ENCODE measurements at regions not wholly inside any gene's neighbourhood (a gene's known extent, or its start where the extent isn't known, plus 50 kb on each side); places are given as distances from the start of the nearest gene placed in this dataset.

DNA sequence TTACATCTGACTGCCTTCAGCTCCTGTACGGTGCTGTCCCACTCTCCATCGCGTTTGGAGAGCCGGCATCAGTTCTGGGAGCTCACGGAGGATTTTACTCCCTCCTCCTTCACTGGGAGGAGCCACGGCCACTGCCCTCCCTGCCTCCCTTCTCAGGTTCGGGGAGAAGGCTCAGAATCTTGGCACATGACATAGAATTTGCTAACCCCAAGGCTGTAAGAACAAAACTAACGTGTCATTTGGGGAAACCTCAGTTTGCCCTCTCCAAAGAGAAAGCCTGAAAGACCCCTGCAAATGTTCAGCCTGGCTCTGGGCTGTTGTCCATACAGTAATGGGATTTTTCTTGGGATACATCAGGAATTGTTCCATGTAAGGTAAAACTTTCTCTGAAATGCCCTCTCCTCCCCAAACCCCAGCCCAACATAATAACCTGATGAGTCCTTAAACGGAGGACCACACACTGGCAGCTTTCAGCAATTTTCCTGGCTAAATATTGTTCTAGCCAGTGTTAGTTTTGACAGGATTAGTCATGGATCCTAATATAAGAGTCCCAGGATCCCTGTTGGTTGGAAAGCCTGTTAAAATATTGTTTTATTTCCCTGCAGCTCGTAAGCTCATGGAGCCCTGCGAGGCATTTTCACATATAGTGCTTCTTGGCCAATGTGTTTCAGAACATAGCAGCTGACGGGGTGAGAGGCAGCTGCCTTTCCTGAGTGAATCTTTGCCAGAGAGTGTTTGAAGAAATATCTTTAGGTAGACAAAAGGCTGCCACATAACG lies 98.8 kb downstream of the RHOU start:
- Histone ChIP-seq H3K27ac (ENCODE audit: low read length) (peak overlapping the region; percentile 51), H3K36me3 (ENCODE audit: control insufficient read depth, insufficient read depth, low read length) (no peaks in the 10 kb centered on the region), H3K9me3 (ENCODE audit: control insufficient read depth, insufficient read depth, low read depth, low read length) (no peaks in the 10 kb centered on the region), H3K27me3 (ENCODE audit: control insufficient read depth, insufficient read depth, low read length) (no peaks in the 10 kb centered on the region), H3K4me3 (ENCODE audit: low read depth in 2 of 2, low read length in 2 of 2) (no peak overlapping the region), H3K4me1 (ENCODE audit: control insufficient read depth, insufficient read depth, low read length) (peaks cover 59% of the 10 kb centered on the region)
- DNase-seq (ENCODE audit: low read depth, low spot score) = no peak
- no peak for ATAC-seq
- in situ Hi-C loops (cut with HindIII; ENCODE audit: low pct_unique_long_range_greater_than_20kb, low sequenced_read_pairs) = no loop called here
- CTCF ChIA-PET = interaction anchor here (0.5 kb wide), 1 partner anchor 144 kb away, joined by 9 read pairs; no protein-coding TSS in a partner anchor
- BruUV-seq (replicated peaks) = no TSS peak
- POLR2A ChIA-PET = no interaction called here
- intact Hi-C loops (cut with micrococcal nuclease; ENCODE audit: unreplicated experiment) = no loop called here
- TF ChIP-seq, protein P1, sequence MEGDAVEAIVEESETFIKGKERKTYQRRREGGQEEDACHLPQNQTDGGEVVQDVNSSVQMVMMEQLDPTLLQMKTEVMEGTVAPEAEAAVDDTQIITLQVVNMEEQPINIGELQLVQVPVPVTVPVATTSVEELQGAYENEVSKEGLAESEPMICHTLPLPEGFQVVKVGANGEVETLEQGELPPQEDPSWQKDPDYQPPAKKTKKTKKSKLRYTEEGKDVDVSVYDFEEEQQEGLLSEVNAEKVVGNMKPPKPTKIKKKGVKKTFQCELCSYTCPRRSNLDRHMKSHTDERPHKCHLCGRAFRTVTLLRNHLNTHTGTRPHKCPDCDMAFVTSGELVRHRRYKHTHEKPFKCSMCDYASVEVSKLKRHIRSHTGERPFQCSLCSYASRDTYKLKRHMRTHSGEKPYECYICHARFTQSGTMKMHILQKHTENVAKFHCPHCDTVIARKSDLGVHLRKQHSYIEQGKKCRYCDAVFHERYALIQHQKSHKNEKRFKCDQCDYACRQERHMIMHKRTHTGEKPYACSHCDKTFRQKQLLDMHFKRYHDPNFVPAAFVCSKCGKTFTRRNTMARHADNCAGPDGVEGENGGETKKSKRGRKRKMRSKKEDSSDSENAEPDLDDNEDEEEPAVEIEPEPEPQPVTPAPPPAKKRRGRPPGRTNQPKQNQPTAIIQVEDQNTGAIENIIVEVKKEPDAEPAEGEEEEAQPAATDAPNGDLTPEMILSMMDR (IDR thresholded peaks at IDR 0.05) = no peak
- TF ChIP-seq POLR2AphosphoS5 (IDR thresholded peaks at IDR 0.05; ENCODE audit: low read depth, low read length) (no peak), TCF7L2 (IDR thresholded peaks at IDR 0.05; ENCODE audit: low read depth, low read length) (no peak), SIN3A (IDR thresholded peaks at IDR 0.05; ENCODE audit: borderline replicate concordance, insufficient read depth, low read depth, low read length) (no peak)
- TF ChIP-seq, protein P2, sequence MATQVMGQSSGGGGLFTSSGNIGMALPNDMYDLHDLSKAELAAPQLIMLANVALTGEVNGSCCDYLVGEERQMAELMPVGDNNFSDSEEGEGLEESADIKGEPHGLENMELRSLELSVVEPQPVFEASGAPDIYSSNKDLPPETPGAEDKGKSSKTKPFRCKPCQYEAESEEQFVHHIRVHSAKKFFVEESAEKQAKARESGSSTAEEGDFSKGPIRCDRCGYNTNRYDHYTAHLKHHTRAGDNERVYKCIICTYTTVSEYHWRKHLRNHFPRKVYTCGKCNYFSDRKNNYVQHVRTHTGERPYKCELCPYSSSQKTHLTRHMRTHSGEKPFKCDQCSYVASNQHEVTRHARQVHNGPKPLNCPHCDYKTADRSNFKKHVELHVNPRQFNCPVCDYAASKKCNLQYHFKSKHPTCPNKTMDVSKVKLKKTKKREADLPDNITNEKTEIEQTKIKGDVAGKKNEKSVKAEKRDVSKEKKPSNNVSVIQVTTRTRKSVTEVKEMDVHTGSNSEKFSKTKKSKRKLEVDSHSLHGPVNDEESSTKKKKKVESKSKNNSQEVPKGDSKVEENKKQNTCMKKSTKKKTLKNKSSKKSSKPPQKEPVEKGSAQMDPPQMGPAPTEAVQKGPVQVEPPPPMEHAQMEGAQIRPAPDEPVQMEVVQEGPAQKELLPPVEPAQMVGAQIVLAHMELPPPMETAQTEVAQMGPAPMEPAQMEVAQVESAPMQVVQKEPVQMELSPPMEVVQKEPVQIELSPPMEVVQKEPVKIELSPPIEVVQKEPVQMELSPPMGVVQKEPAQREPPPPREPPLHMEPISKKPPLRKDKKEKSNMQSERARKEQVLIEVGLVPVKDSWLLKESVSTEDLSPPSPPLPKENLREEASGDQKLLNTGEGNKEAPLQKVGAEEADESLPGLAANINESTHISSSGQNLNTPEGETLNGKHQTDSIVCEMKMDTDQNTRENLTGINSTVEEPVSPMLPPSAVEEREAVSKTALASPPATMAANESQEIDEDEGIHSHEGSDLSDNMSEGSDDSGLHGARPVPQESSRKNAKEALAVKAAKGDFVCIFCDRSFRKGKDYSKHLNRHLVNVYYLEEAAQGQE (IDR thresholded peaks at IDR 0.05; ENCODE audit: insufficient read depth in 1 of 2, low read depth in 2 of 2, low read length in 1 of 2) = no peak

DNA sequence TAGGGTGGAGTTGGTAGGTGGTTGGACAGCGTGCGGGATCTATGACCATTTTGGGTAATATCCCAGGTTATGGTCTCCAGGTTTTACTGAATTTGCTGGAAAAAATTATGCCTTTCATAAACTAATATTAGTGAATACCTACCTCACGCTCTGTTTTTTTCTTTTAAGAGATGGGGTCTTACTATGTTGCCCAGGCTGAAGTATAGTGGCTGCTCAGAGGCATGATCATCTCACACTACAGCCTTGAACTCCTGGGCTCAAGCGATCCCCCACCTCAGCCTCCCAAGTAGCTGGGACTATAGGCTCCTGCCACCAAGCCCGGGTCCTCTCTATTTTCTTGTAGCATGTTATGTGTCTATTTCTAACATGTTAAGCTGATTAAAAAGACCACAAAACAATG lies 100.2 kb downstream of the RHOU start:
- in situ Hi-C loops (cut with HindIII; ENCODE audit: low pct_unique_long_range_greater_than_20kb, low sequenced_read_pairs) = no loop called here
- CTCF ChIA-PET = no interaction called here
- intact Hi-C loops (cut with micrococcal nuclease; ENCODE audit: unreplicated experiment) = no loop called here

More for the DNA sequence above, 100.2 kb downstream of the RHOU start:
- DNase-seq (ENCODE audit: low read depth, low spot score) (no peak), ATAC-seq (no peak)
- Histone ChIP-seq H3K36me3 (ENCODE audit: control insufficient read depth, insufficient read depth, low read length) (no peaks in the 10 kb centered on the region), H3K9me3 (ENCODE audit: control insufficient read depth, insufficient read depth, low read depth, low read length) (no peaks in the 10 kb centered on the region), H3K27me3 (ENCODE audit: control insufficient read depth, insufficient read depth, low read length) (no peaks in the 10 kb centered on the region), H3K4me1 (ENCODE audit: control insufficient read depth, insufficient read depth, low read length) (peaks cover 64% of the 10 kb centered on the region), H3K27ac (ENCODE audit: low read length) (no peak overlapping the region), H3K4me3 (ENCODE audit: low read depth in 2 of 2, low read length in 2 of 2) (no peak overlapping the region)
- POLR2A ChIA-PET = no interaction called here
- TF ChIP-seq TCF7L2 (IDR thresholded peaks at IDR 0.05; ENCODE audit: low read depth, low read length) (no peak), POLR2AphosphoS5 (IDR thresholded peaks at IDR 0.05; ENCODE audit: low read depth, low read length) (no peak), SIN3A (IDR thresholded peaks at IDR 0.05; ENCODE audit: borderline replicate concordance, insufficient read depth, low read depth, low read length) (no peak)
- TF ChIP-seq, protein P2 (IDR thresholded peaks at IDR 0.05; ENCODE audit: insufficient read depth in 1 of 2, low read depth in 2 of 2, low read length in 1 of 2) = no peak
- TF ChIP-seq, protein P1 (IDR thresholded peaks at IDR 0.05) = no peak
- no TSS peak for BruUV-seq (replicated peaks)

Measured in Panc1 (cell line).